Erythroblast (primary cell): ENCODE measurements at regions not wholly inside any gene's neighbourhood (a gene's known extent, or its start where the extent isn't known, plus 50 kb on each side); places are given as distances from the start of the nearest gene placed in this dataset.

ENCODE experiments used
- GATA1 ChIP-seq: IDR thresholded peaks from 2 replicates; pipeline ENCODE4 v1.6.1; 2011; ENCODE audit warnings: low read depth, mild to moderate bottlenecking, control low read depth, low read length, moderate library complexity
- POLR2A ChIP-seq: IDR thresholded peaks from 2 replicates; pipeline ENCODE4 v1.6.1; 2011; ENCODE audit warnings: mild to moderate bottlenecking, low read length

- no peak for TF ChIP-seq POLR2A
- no peak for TF ChIP-seq GATA1
Measured at GRCh38 chr12:78753058-78753457, 111.5 kb upstream of the SYT1 start.
